Kidney tubule cell (primary cell): ENCODE measurements at regions not wholly inside any gene's neighbourhood (a gene's known extent, or its start where the extent isn't known, plus 50 kb on each side); places are given as distances from the start of the nearest gene placed in this dataset.
"Not testable (repeated sequence)": the region's sequence is repeated elsewhere in the genome, so short reads cannot be mapped to it uniquely, and the experiment has no call there.

Experiments
- DNase-seq: peaks from one replicate; pipeline ENCODE4 v3.0.0-alpha.2; 2018; ENCODE audit warnings: low spot score

- DNase-seq, result no peak
These were observed 422.3 kb downstream of the FUT8 start for GRCh38 chr14:65834812-65835211.

GRCh38 chr14:65835501-65835900 lies 423.0 kb downstream of the FUT8 start:
- DNase-seq, result no peak

GRCh38 chr14:65838565-65838964 lies 426.0 kb downstream of the FUT8 start:
- no peak for DNase-seq

- no peak for DNase-seq
These were observed 427.7 kb downstream of the FUT8 start for GRCh38 chr14:65840118-65840751.

GRCh38 chr14:65840786-65841185 lies 428.3 kb downstream of the FUT8 start:
- peak; percentile 45 for DNase-seq

GRCh38 chr14:65846196-65846868 lies 433.8 kb downstream of the FUT8 start:
- peak; percentile 28 for DNase-seq

GRCh38 chr14:65847075-65847847 lies 434.7 kb downstream of the FUT8 start:
- no peak for DNase-seq

- DNase-seq, result not testable (repeated sequence)
These were observed 435.4 kb downstream of the FUT8 start for GRCh38 chr14:65847931-65848330.

GRCh38 chr14:65849091-65849490 lies 436.6 kb downstream of the FUT8 start:
- DNase-seq, result no peak

- no peak for DNase-seq
These were observed 437.0 kb downstream of the FUT8 start for GRCh38 chr14:65849558-65849957.

- no peak for DNase-seq
These were observed 438.1 kb downstream of the FUT8 start for GRCh38 chr14:65850429-65851135.

- DNase-seq, result no peak
These were observed 440.2 kb downstream of the FUT8 start for GRCh38 chr14:65852689-65853088.

GRCh38 chr14:65853407-65853955 lies 441.0 kb downstream of the FUT8 start:
- no peak for DNase-seq

- no peak for DNase-seq
These were observed 441.7 kb downstream of the FUT8 start for GRCh38 chr14:65854215-65854614.

- DNase-seq, result no peak
These were observed 448.6 kb downstream of the FUT8 start for GRCh38 chr14:65860956-65861611.

GRCh38 chr14:65864549-65864948 lies 452.0 kb downstream of the FUT8 start:
- DNase-seq, result no peak

GRCh38 chr14:65864984-65865383 lies 452.5 kb downstream of the FUT8 start:
- DNase-seq, result no peak

- DNase-seq, result no peak
These were observed 453.9 kb downstream of the FUT8 start for GRCh38 chr14:65866448-65866847.

GRCh38 chr14:65866886-65867285 lies 454.4 kb downstream of the FUT8 start:
- DNase-seq, result no peak

GRCh38 chr14:65867333-65867732 lies 454.8 kb downstream of the FUT8 start:
- DNase-seq, result no peak

GRCh38 chr14:65872536-65872935 lies 460.0 kb downstream of the FUT8 start:
- no peak for DNase-seq

GRCh38 chr14:65877166-65877565 lies 464.6 kb downstream of the FUT8 start:
- DNase-seq, result no peak
